Mesenchymal stem cell (in vitro differentiated cells and primary cell): ENCODE measurements at regions not wholly inside any gene's neighbourhood (a gene's known extent, or its start where the extent isn't known, plus 50 kb on each side); places are given as distances from the start of the nearest gene placed in this dataset.
"Not testable (repeated sequence)": the region's sequence is repeated elsewhere in the genome, so short reads cannot be mapped to it uniquely, and the experiment has no call there.

Experiments
- DNase-seq: peaks from one replicate; pipeline ENCODE4 v3.0.0-alpha.2; 2013
- H2AFZ ChIP-seq: one replicate; pipeline ENCODE4 v1.6.1; 2013; ENCODE audit warnings: low read depth, mild to moderate bottlenecking, control low read depth, inconsistent platforms, low read length, moderate library complexity
- H2AK5ac ChIP-seq: 2 replicates; pipeline ENCODE4 v1.6.1; 2013; ENCODE audit warnings: low read length, moderate library complexity, mild to moderate bottlenecking, inconsistent platforms; ENCODE audit not compliant: severe bottlenecking
- H2BK120ac ChIP-seq: one replicate; pipeline ENCODE4 v1.6.1; 2013; ENCODE audit warnings: low read depth, mild to moderate bottlenecking, inconsistent platforms, low read length, moderate library complexity
- H2BK12ac ChIP-seq, 2 experiments: one replicate each; pipeline ENCODE4 v1.6.1; 2013; ENCODE audit warnings: inconsistent platforms in 2 of 2, low read length in 2 of 2, mild to moderate bottlenecking in 2 of 2, moderate library complexity in 2 of 2, control low read depth in 1 of 2
- H2BK15ac ChIP-seq: one replicate; pipeline ENCODE4 v1.6.1; 2013; ENCODE audit warnings: mild to moderate bottlenecking, low read depth, inconsistent platforms; ENCODE audit not compliant: poor library complexity, severe bottlenecking
- H2BK5ac ChIP-seq: 2 replicates; pipeline ENCODE4 v1.6.1; 2013; ENCODE audit warnings: low read depth, mild to moderate bottlenecking, low read length, control low read depth, inconsistent platforms; ENCODE audit not compliant: poor library complexity, severe bottlenecking
- H3K14ac ChIP-seq, 2 experiments: one replicate each; pipeline ENCODE4 v1.6.1; 2013; ENCODE audit warnings: inconsistent platforms in 2 of 2, low read length in 2 of 2, control low read depth in 1 of 2, mild to moderate bottlenecking in 1 of 2, moderate library complexity in 1 of 2
- H3K18ac ChIP-seq, 2 experiments: one replicate each; pipeline ENCODE4 v1.6.1; 2013; ENCODE audit warnings: inconsistent platforms in 2 of 2, low read length in 2 of 2, control low read depth in 1 of 2, low read depth in 1 of 2, mild to moderate bottlenecking in 1 of 2
- H3K23ac ChIP-seq, 2 experiments: one replicate each; pipeline ENCODE4 v1.6.1; 2013; ENCODE audit warnings: inconsistent platforms in 2 of 2, low read length in 2 of 2, mild to moderate bottlenecking in 2 of 2, moderate library complexity in 2 of 2, control low read depth in 1 of 2
- H3K27ac ChIP-seq: 2 replicates; pipeline ENCODE4 v1.5.1; 2013; ENCODE audit warnings: mild to moderate bottlenecking, moderate library complexity, low read length, control low read depth, inconsistent platforms; ENCODE audit not compliant: poor library complexity, severe bottlenecking
- H3K27me3 ChIP-seq, 2 experiments: 2 replicates each; pipeline versions ENCODE4 v1.6.1 to v1.7.0; 2013; ENCODE audit warnings: low read length in 2 of 2, mild to moderate bottlenecking in 2 of 2, moderate library complexity in 2 of 2, control low read depth in 1 of 2, inconsistent platforms in 1 of 2; ENCODE audit not compliant: control insufficient read depth in 1 of 2, insufficient read depth in 1 of 2
- H3K36me3 ChIP-seq, 2 experiments: 2 replicates each; pipeline versions ENCODE4 v1.6.1 to v1.7.0; 2013; ENCODE audit warnings: low read length in 2 of 2, control low read depth in 1 of 2, inconsistent platforms in 1 of 2, low read depth in 1 of 2, mild to moderate bottlenecking in 1 of 2; ENCODE audit not compliant: insufficient read depth in 2 of 2, control insufficient read depth in 1 of 2
- H3K4ac ChIP-seq, 2 experiments: one replicate each; pipeline ENCODE4 v1.6.1; 2013; ENCODE audit warnings: inconsistent platforms in 2 of 2, low read length in 2 of 2, mild to moderate bottlenecking in 2 of 2, moderate library complexity in 2 of 2, control low read depth in 1 of 2, low read depth in 1 of 2
- H3K4me1 ChIP-seq: 2 replicates; pipeline ENCODE4 v1.6.1; 2013; ENCODE audit warnings: low read depth, low read length, control low read depth; ENCODE audit not compliant: control insufficient read depth, insufficient read depth
- H3K4me2 ChIP-seq: 2 replicates; pipeline ENCODE4 v1.6.1; 2013; ENCODE audit warnings: low read length, mild to moderate bottlenecking, inconsistent platforms; ENCODE audit not compliant: poor library complexity, severe bottlenecking
- H3K4me3 ChIP-seq, 2 experiments: 2 replicates each; pipeline versions ENCODE4 v1.5.1 to v1.7.0; 2013; ENCODE audit warnings: low read length in 2 of 2, mild to moderate bottlenecking in 2 of 2, control low read depth in 1 of 2, low read depth in 1 of 2; ENCODE audit not compliant: insufficient read depth in 1 of 2
- H3K79me1 ChIP-seq: replicated peaks from 2 replicates; pipeline ENCODE4 v1.6.1; 2013; ENCODE audit warnings: mild to moderate bottlenecking, control low read depth, low read length, inconsistent platforms; ENCODE audit not compliant: poor library complexity, severe bottlenecking
- H3K9ac ChIP-seq: 2 replicates; pipeline ENCODE4 v1.7.0; 2013; ENCODE audit warnings: mild to moderate bottlenecking, low read length, moderate library complexity
- H3K9me3 ChIP-seq: 2 replicates; pipeline ENCODE4 v1.7.0; 2013; ENCODE audit warnings: mild to moderate bottlenecking, low read length; ENCODE audit not compliant: control insufficient read depth
- H4K8ac ChIP-seq: one replicate; pipeline ENCODE4 v1.6.1; 2013; ENCODE audit warnings: inconsistent platforms, mild to moderate bottlenecking, low read length, moderate library complexity
- H4K91ac ChIP-seq: one replicate; pipeline ENCODE4 v1.6.1; 2013; ENCODE audit warnings: mild to moderate bottlenecking, low read length, inconsistent platforms
- WGBS: methylation state at CpG from one replicate; pipeline ENCODE4 v1.1.7; 2013; ENCODE audit warnings: mixed read lengths; 5-methylcytosine and 5-hydroxymethylcytosine counted together

GRCh38 chr1:188006354-188006753 is 1177.6 kb downstream of the PLA2G4A start:
- Histone ChIP-seq H3K27me3 (no peaks in the 10 kb centered on the region), H3K23ac (no peak overlapping the region), H3K14ac (no peak overlapping the region), H3K9ac (no peak overlapping the region), H2BK15ac (no peak overlapping the region), H3K9me3 (peaks cover 3% of the 10 kb centered on the region), H2BK5ac (no peak overlapping the region), H3K4me3 (no peak overlapping the region), H3K4me1 (no peaks in the 10 kb centered on the region), H4K91ac (no peak overlapping the region), H4K8ac (no peak overlapping the region), H2AFZ (peak overlapping the region; percentile 27), H3K18ac (no peak overlapping the region), H3K4me2 (no peak overlapping the region), H3K79me1 (no peaks in the 10 kb centered on the region), H2AK5ac (no peak overlapping the region), H2BK12ac (no peak overlapping the region), H3K36me3 (no peaks in the 10 kb centered on the region), H2BK120ac (no peak overlapping the region), H3K27ac (no peak overlapping the region), H3K4ac (no peak overlapping the region)
- WGBS: no CpG with 5 or more reads among the region's 1 CpG
- DNase-seq: no peak

DNA sequence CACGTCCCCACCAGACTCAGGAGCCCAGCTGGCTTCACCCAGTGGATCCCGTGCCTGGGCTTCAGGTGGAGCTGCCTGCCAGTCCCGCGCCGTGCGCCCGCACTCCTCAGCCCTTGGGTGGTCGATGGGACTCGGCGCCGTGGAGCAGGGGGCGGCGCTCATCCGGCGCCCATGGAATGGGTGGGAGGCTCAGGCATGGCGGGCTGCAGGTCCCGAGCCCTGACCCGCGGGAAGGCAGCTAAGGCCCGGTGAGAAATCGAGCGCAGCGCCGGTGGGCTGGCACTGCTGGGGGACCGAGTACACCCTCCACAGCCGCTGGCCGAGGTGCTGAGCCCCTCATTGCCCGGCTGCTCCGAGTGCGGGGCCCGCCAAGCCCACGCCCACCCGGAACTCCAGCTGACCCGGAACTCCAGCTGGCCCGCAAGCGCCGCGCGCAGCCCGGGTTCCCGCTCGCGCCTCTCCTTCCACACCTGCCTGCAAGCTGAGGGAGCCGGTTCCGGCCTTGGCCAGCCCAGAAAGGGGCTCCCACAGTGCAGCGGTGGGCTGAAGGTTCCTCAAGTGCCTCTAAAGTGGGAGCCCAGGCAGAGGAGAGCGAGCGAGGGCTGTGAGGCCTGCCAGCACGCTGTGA is 1184.6 kb downstream of the PLA2G4A start:
- H2AFZ ChIP-seq, DNase-seq, H3K27ac ChIP-seq, H4K8ac ChIP-seq, H4K91ac ChIP-seq, H3K14ac ChIP-seq, H2BK120ac ChIP-seq, H2AK5ac ChIP-seq, H3K4me2 ChIP-seq, H2BK12ac ChIP-seq, H3K36me3 ChIP-seq, H3K18ac ChIP-seq, H3K4me3 ChIP-seq, H3K79me1 ChIP-seq, H3K9me3 ChIP-seq, H3K23ac ChIP-seq, H2BK15ac ChIP-seq, H3K4ac ChIP-seq, H3K9ac ChIP-seq, H3K4me1 ChIP-seq, H3K27me3 ChIP-seq, H2BK5ac ChIP-seq: not testable (repeated sequence)
- WGBS: 98% methylated on average over 49 of the region's 49 CpGs

- no peak overlapping the region for H3K14ac ChIP-seq
- no peaks in the 10 kb centered on the region for H3K36me3 ChIP-seq
- no peaks in the 10 kb centered on the region for H3K4me1 ChIP-seq
- H3K4me3 ChIP-seq: no peak overlapping the region
- H3K9ac ChIP-seq: no peak overlapping the region
- no peak overlapping the region for H2BK15ac ChIP-seq
- no peak overlapping the region for H4K91ac ChIP-seq
- H2BK120ac ChIP-seq: no peak overlapping the region
- H3K4me2 ChIP-seq: no peak overlapping the region
- H2AK5ac ChIP-seq: no peak overlapping the region
- H2BK12ac ChIP-seq: no peak overlapping the region
- H3K9me3 ChIP-seq: no peaks in the 10 kb centered on the region
- 98% methylated on average over 3 of the region's 4 CpGs for WGBS
- no peak for DNase-seq
- H3K27me3 ChIP-seq: no peaks in the 10 kb centered on the region
- H2AFZ ChIP-seq: no peak overlapping the region
- no peak overlapping the region for H2BK5ac ChIP-seq
- no peak overlapping the region for H3K27ac ChIP-seq
- H3K79me1 ChIP-seq: no peaks in the 10 kb centered on the region
- no peak overlapping the region for H3K18ac ChIP-seq
- H3K4ac ChIP-seq: no peak overlapping the region
- no peak overlapping the region for H4K8ac ChIP-seq
- H3K23ac ChIP-seq: no peak overlapping the region
These were observed 1189.2 kb downstream of the PLA2G4A start for GRCh38 chr1:188017921-188018320.

DNA sequence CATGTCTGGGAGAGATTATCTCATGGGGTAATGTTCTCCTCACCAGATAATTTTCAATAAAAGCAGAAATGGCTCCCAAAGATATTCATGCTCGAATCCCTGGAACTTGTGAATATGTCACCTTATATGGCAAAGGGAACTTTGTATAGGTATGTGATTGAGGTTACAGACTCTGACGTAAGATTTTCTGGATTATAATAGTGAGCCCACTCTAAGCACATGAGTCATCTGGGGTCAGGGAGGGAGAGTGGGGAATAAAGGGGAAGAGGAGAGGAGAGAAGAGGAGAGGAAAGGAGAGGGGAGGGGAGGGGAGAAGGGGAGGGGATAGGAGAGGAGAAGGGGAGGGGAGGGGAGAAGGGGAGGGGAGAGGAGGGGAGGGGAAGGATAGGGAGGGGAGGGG is 1193.9 kb downstream of the PLA2G4A start:
- Histone ChIP-seq H3K4ac (no peak overlapping the region), H4K91ac (no peak overlapping the region), H3K23ac (no peak overlapping the region), H4K8ac (no peak overlapping the region), H3K36me3 (no peaks in the 10 kb centered on the region), H3K4me1 (peaks cover 2% of the 10 kb centered on the region), H3K4me2 (no peak overlapping the region), H2AFZ (no peak overlapping the region), H2BK15ac (no peak overlapping the region), H3K14ac (no peak overlapping the region), H3K27ac (no peak overlapping the region), H2BK5ac (no peak overlapping the region), H3K9me3 (no peaks in the 10 kb centered on the region), H2AK5ac (no peak overlapping the region), H3K18ac (no peak overlapping the region), H2BK12ac (no peak overlapping the region), H3K79me1 (no peaks in the 10 kb centered on the region), H2BK120ac (no peak overlapping the region), H3K27me3 (no peaks in the 10 kb centered on the region), H3K4me3 (no peak overlapping the region), H3K9ac (no peak overlapping the region)
- 77% methylated on average over 2 of the region's 2 CpGs for WGBS
- no peak for DNase-seq
